Gastroesophageal sphincter (tissue), 4 donors: ENCODE measurements at regions not wholly inside any gene's neighbourhood (a gene's known extent, or its start where the extent isn't known, plus 50 kb on each side); places are given as distances from the start of the nearest gene placed in this dataset.

Source experiments
- ATAC-seq: fragments of 150-250 bp; one replicate; pipeline ENCODE4 v1.9.1; 2016; ENCODE audit warnings: mild to moderate bottlenecking, moderate library complexity
- H3K27ac ChIP-seq, 4 donors: fragments of 200-600 bp; sonication (generic) in 3 of 4; 1 replicate in 3 of 4; 2 replicates in 1 of 4; pipeline ENCODE4 v1.5.1; 2016 to 2019
- H3K27me3 ChIP-seq: fragments of 200-600 bp; sonication (generic); one replicate; pipeline ENCODE4 v1.5.1; 2019
- H3K36me3 ChIP-seq, 2 donors: fragments of 200-600 bp; sonication (generic); one replicate each; pipeline ENCODE4 v1.5.1; 2019; ENCODE audit warnings: control low read depth in 1 of 2
- H3K4me1 ChIP-seq, 3 donors: fragments of 200-600 bp; sonication (generic); 1 replicate in 2 of 3; 2 replicates in 1 of 3; pipeline ENCODE4 v1.5.1; 2016 to 2019; ENCODE audit warnings: control low read depth in 2 of 3
- H3K4me3 ChIP-seq, 2 donors: fragments of 200-600 bp; sonication (generic); one replicate each; pipeline ENCODE4 v1.5.1; 2019; ENCODE audit warnings: mild to moderate bottlenecking in 1 of 2, moderate library complexity in 1 of 2
- H3K9me3 ChIP-seq, 3 donors: fragments of 200-600 bp; sonication (generic); one replicate each; pipeline ENCODE4 v1.5.1; 2017 to 2019; ENCODE audit warnings: control low read depth in 2 of 3
- EP300 ChIP-seq: sonication (generic); formaldehyde crosslinking; IDR thresholded peaks from one replicate; pipeline ENCODE4 v1.6.1; 2017; ENCODE audit warnings: antibody characterized with exemption, mild to moderate bottlenecking
- POLR2A ChIP-seq, 2 donors: fragments of 450-650 bp; IDR thresholded peaks; one replicate each; pipeline ENCODE4 v1.6.1; 2017; ENCODE audit warnings: antibody characterized with exemption in 2 of 2, mild to moderate bottlenecking in 2 of 2, moderate library complexity in 1 of 2
- POLR2AphosphoS5 ChIP-seq: sonication (generic); formaldehyde crosslinking; IDR thresholded peaks from one replicate; pipeline ENCODE4 v1.6.1; 2017; ENCODE audit warnings: antibody characterized with exemption
- WGBS, 2 donors: methylation state at CpG; one replicate each; pipeline ENCODE4 v1.1.5; 2018; ENCODE audit warnings: low coverage in 1 of 2; 5-methylcytosine and 5-hydroxymethylcytosine counted together
- TF ChIP-seq, protein P1 (sequence below), 4 experiments: fragments of 200-600 bp in 2 of 4; fragments of 450-650 bp in 2 of 4; sonication (generic) in 1 of 4; IDR thresholded peaks; one replicate each; pipeline ENCODE4 v1.5.1; 2017 to 2019; ENCODE audit warnings: antibody characterized with exemption in 4 of 4, mild to moderate bottlenecking in 2 of 4, moderate library complexity in 2 of 4

DNA sequence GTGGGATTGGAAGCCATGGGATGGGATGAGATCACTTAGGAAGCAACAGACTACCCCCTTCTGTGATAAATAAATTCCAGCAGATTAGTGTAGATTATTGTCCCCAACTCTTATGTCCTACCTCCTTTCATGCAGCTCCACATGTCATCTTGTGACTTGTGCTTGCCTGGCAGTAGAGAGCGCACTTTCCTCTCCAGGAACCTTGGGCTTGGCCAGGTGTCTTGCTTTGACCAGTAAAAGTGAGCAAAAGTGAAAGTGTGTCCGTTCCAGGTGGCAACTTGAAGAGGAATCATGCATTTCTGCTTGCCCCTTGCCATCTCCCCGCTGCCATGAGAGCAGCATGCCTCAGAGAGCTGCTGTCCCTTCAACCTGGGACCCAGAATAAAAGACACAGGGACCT, 122.9 kb upstream of the ERG start:
- ATAC-seq: no peak
- Histone ChIP-seq H3K27ac (no peak overlapping the region), H3K4me3 (no peak overlapping the region), H3K36me3 (no peaks in the 10 kb centered on the region), H3K27me3 (no peaks in the 10 kb centered on the region), H3K4me1 (no peaks in the 10 kb centered on the region), H3K9me3 (no peaks in the 10 kb centered on the region)
- TF ChIP-seq POLR2AphosphoS5 (no peak), POLR2A (IDR thresholded peaks at IDR 0.05) (no peak), EP300 (no peak)
- TF ChIP-seq, protein P1, sequence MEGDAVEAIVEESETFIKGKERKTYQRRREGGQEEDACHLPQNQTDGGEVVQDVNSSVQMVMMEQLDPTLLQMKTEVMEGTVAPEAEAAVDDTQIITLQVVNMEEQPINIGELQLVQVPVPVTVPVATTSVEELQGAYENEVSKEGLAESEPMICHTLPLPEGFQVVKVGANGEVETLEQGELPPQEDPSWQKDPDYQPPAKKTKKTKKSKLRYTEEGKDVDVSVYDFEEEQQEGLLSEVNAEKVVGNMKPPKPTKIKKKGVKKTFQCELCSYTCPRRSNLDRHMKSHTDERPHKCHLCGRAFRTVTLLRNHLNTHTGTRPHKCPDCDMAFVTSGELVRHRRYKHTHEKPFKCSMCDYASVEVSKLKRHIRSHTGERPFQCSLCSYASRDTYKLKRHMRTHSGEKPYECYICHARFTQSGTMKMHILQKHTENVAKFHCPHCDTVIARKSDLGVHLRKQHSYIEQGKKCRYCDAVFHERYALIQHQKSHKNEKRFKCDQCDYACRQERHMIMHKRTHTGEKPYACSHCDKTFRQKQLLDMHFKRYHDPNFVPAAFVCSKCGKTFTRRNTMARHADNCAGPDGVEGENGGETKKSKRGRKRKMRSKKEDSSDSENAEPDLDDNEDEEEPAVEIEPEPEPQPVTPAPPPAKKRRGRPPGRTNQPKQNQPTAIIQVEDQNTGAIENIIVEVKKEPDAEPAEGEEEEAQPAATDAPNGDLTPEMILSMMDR (IDR thresholded peaks at IDR 0.05): no peak
- 90 to 100% methylated on average over 3 of the region's 3 CpGs for WGBS, 2 donors

DNA sequence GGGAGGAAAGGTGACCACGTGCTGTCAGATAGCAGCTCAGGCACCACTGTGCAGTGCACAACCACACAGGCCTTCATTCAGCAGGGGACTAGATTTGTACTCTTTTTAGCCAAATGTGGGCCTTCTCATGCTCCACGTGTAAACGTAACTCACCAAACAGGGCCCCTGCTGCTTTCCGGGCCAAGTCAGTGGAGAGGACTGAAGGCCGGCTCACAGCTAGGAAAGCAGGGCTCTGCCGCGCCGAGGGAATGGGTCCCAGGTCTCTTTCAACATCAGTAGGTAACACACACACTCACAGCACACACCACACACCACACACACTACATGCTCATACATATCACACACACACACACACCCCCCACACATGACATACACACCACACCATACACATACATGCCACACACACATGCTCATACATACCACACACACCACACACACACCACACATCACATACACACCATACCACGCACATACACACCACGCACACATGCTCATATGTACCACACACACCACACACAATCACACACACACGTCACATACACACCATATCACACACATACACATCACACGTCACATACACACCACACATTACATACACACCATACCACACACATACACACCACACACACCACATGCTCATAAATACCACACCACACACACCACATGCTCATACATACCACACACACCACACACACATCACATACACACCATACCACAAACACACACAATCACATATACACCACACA, 124.0 kb upstream of the ERG start:
- no peak overlapping the region for H3K4me3 ChIP-seq
- no peak for TF ChIP-seq EP300
- TF ChIP-seq, protein P1 (IDR thresholded peaks at IDR 0.05): no peak
- no peak for TF ChIP-seq POLR2AphosphoS5
- TF ChIP-seq POLR2A (IDR thresholded peaks at IDR 0.05): no peak
- no peaks in the 10 kb centered on the region for H3K27me3 ChIP-seq
- 89 to 93% methylated on average over 5 of the region's 12 CpGs for WGBS, 2 donors
- H3K36me3 ChIP-seq: no peaks in the 10 kb centered on the region
- H3K4me1 ChIP-seq: no peaks in the 10 kb centered on the region
- no peak overlapping the region for H3K27ac ChIP-seq
- no peak for ATAC-seq
- H3K9me3 ChIP-seq: no peaks in the 10 kb centered on the region

DNA sequence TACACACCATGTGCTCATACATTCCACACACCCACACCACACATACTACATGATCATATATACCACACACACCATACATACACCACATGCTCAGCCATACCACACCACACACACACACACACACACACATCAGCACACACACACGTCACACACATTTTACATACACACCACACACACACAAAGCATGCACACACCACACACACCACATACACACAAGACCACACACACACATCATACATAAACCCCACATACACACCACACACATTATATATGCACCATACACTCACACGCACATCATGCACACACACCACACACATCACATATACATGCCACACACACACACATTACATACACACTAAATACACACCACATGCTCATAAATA, 124.5 kb upstream of the ERG start:
- Histone ChIP-seq H3K9me3 (no peaks in the 10 kb centered on the region), H3K27ac (no peak overlapping the region), H3K4me1 (no peaks in the 10 kb centered on the region), H3K27me3 (no peaks in the 10 kb centered on the region), H3K4me3 (no peak overlapping the region), H3K36me3 (no peaks in the 10 kb centered on the region)
- WGBS, 2 donors: 44 to 50% methylated on average over 2 of the region's 2 CpGs
- no peak for ATAC-seq
- no peak for TF ChIP-seq EP300
- TF ChIP-seq POLR2AphosphoS5: no peak
- TF ChIP-seq, protein P1 (IDR thresholded peaks at IDR 0.05): no peak

DNA sequence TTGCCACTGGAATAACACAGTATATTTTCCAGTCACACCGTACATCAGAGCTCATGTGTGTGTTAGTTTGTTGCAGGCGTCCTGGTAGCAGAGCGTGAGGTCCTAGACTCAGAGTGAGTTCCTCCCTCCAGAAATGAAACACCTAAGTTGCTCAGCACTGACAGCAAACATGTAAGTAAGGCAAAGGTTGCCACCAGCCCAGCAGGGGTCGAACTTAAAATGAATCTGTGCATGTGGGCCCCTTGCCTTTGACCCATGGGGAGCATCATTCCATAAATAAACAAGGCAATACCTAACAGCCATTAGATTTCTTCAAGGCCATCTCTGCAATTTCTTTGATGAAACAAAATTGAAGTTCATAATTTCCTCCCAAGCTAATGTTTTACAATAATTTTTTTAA, 125.3 kb upstream of the ERG start:
- Histone ChIP-seq H3K27ac (no peak overlapping the region), H3K36me3 (no peaks in the 10 kb centered on the region), H3K4me1 (no peaks in the 10 kb centered on the region), H3K4me3 (no peak overlapping the region), H3K9me3 (peaks cover 0 to 4% (median 0%) of the 10 kb centered on the region in 3 donors), H3K27me3 (peaks cover 3% of the 10 kb centered on the region)
- TF ChIP-seq, protein P1 (IDR thresholded peaks at IDR 0.05): no peak
- TF ChIP-seq POLR2A (IDR thresholded peaks at IDR 0.05) (no peak), EP300 (no peak)
- ATAC-seq: no peak
- 74 to 97% methylated on average over 3 to 4 of the region's 4 CpGs for WGBS, 2 donors

DNA sequence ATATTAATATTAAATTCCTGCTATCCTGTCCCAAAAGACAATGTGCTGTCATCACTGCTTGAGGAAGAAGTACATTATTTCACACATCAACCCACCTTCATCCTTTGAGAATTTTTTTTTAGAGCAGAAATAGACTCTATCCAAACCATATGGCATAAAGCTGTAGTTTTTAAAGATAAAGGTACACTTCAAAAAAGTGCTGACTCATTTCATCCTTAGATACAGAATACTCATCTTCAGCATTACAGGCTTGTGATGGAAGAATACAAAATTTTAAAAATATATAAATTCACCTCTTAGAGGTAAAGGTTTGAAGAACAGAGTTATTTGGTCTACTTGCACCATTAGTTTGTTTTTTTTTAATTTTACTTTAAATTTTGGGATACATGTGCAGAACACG, 126.7 kb upstream of the ERG start:
- ATAC-seq: no peak
- TF ChIP-seq POLR2AphosphoS5 (no peak), POLR2A (IDR thresholded peaks at IDR 0.05) (no peak), EP300 (no peak)
- TF ChIP-seq, protein P1 (IDR thresholded peaks at IDR 0.05): no peak
- Histone ChIP-seq H3K36me3 (no peaks in the 10 kb centered on the region), H3K4me3 (no peak overlapping the region), H3K9me3 (peaks cover 0 to 9% (median 0%) of the 10 kb centered on the region in 3 donors), H3K27me3 (peaks cover 11% of the 10 kb centered on the region), H3K4me1 (no peaks in the 10 kb centered on the region), H3K27ac (no peak overlapping the region)
- 86 to 100% methylated on average over 1 of the region's 1 CpG for WGBS, 2 donors
